SK-N-SH (cell line): ENCODE measurements at regions not wholly inside any gene's neighbourhood (a gene's known extent, or its start where the extent isn't known, plus 50 kb on each side); places are given as distances from the start of the nearest gene placed in this dataset.

Source experiments
- CTCF ChIA-PET: fragments of 300-600, 350-600 bp; formaldehyde crosslinking; extraction: SDS; loops from one replicate; lab custom pipeline; 2021; lab: Yijun Ruan, JAX
- POLR2A ChIA-PET: fragments of 350-600 bp; sonication (Branson Sonifier 250); formaldehyde crosslinking; extraction: SDS; loops from one replicate; lab custom pipeline; 2020; ENCODE audit warnings: antibody characterized with exemption, inconsistent platforms; lab: Yijun Ruan, JAX
- DNase-seq: peaks from one replicate; pipeline ENCODE4 v3.0.0; 2012
- H2AFZ ChIP-seq: fragments of 200-600 bp; sonication (generic); 2 replicates; pipeline ENCODE4 v1.8.1; 2016; ENCODE audit warnings: antibody characterized with exemption, mild to moderate bottlenecking, low read depth
- H3F3A ChIP-seq: fragments of 200-600 bp; sonication (generic); replicated peaks from 2 replicates; pipeline ENCODE3; 2016; ENCODE audit warnings: antibody characterized with exemption, mild to moderate bottlenecking; ENCODE audit not compliant: insufficient read depth
- H3K27ac ChIP-seq, 2 experiments: fragments of 200-500 bp in 1 of 2; fragments of 200-600 bp in 1 of 2; sonication (Bioruptor generic) in 1 of 2; sonication (generic), shearing (Covaris generic) in 1 of 2; 2 replicates each; pipeline versions ENCODE4 v1.5.1 to v1.6.1; 2014 to 2016; ENCODE audit warnings: low read depth in 2 of 2, inconsistent platforms in 1 of 2, low read length in 1 of 2, mild to moderate bottlenecking in 1 of 2, mixed read lengths in 1 of 2
- H3K27me3 ChIP-seq: fragments of 200-600 bp; sonication (generic), shearing (Covaris generic); 2 replicates; pipeline ENCODE4 v1.6.1; 2016; ENCODE audit warnings: mixed run types; ENCODE audit not compliant: insufficient read depth
- H3K36me3 ChIP-seq, 2 experiments: fragments of 200-500 bp in 1 of 2; fragments of 200-600 bp in 1 of 2; sonication (Bioruptor generic) in 1 of 2; sonication (generic) in 1 of 2; replicated peaks in 1 of 2; 2 replicates each; pipeline versions ENCODE3 to v1.5.1; 2014 to 2016; ENCODE audit warnings: low read length in 1 of 2, mild to moderate bottlenecking in 1 of 2; ENCODE audit not compliant: insufficient read depth in 2 of 2, control insufficient read depth in 1 of 2
- H3K4me1 ChIP-seq, 2 experiments: fragments of 200-500 bp in 1 of 2; fragments of 200-600 bp in 1 of 2; sonication (Bioruptor generic) in 1 of 2; sonication (generic), shearing (Covaris generic) in 1 of 2; 2 replicates each; pipeline versions ENCODE4 v1.5.1 to v1.6.1; 2014 to 2016; ENCODE audit warnings: low read depth in 1 of 2, low read length in 1 of 2, mixed run types in 1 of 2; ENCODE audit not compliant: insufficient read depth in 2 of 2, control insufficient read depth in 1 of 2
- H3K4me2 ChIP-seq: fragments of 200-600 bp; sonication (generic), shearing (Covaris generic); 2 replicates; pipeline ENCODE4 v1.6.1; 2017; ENCODE audit warnings: mixed run types
- H3K4me3 ChIP-seq, 2 experiments: fragments of 200-500 bp in 1 of 2; fragments of 200-600 bp in 1 of 2; sonication (Bioruptor generic) in 1 of 2; sonication (generic), shearing (Covaris generic) in 1 of 2; 2 replicates each; pipeline versions ENCODE4 v1.5.1 to v1.8.1; 2014 to 2016; ENCODE audit warnings: low read depth in 2 of 2, inconsistent platforms in 1 of 2, low read length in 1 of 2, mild to moderate bottlenecking in 1 of 2, mixed read lengths in 1 of 2, moderate library complexity in 1 of 2
- H3K79me2 ChIP-seq: fragments of 200-600 bp; sonication (generic); 2 replicates; pipeline ENCODE4 v1.8.1; 2017; ENCODE audit warnings: mild to moderate bottlenecking; ENCODE audit not compliant: insufficient read depth
- H3K9ac ChIP-seq: fragments of 200-600 bp; sonication (generic); 2 replicates; pipeline ENCODE4 v1.6.1; 2017; ENCODE audit warnings: mixed run types
- H3K9me2 ChIP-seq: fragments of 200-600 bp; sonication (generic); 2 replicates; pipeline ENCODE4 v1.6.1; 2017; ENCODE audit warnings: mixed run types
- H3K9me3 ChIP-seq: fragments of 200-600 bp; sonication (generic); 2 replicates; pipeline ENCODE4 v1.6.1; 2017; ENCODE audit warnings: mixed run types, mild to moderate bottlenecking, moderate library complexity
- H4K20me1 ChIP-seq: fragments of 200-600 bp; sonication (generic); 2 replicates; pipeline ENCODE4 v1.6.1; 2017; ENCODE audit warnings: mild to moderate bottlenecking, mixed run types; ENCODE audit not compliant: insufficient read depth
- CHD2 ChIP-seq: fragments of 150-350 bp; IDR thresholded peaks from 2 replicates; pipeline ENCODE4 v1.6.1; 2018; ENCODE audit warnings: low read length; ENCODE audit not compliant: partially characterized antibody
- ELF1 ChIP-seq: IDR thresholded peaks from 2 replicates; pipeline ENCODE4 v1.4.0; 2012
- EP300 ChIP-seq, 2 experiments: IDR thresholded peaks; 2 replicates each; pipeline versions ENCODE4 v1.4.0 to v1.6.1; 2012; ENCODE audit warnings: borderline replicate concordance in 1 of 2, low read depth in 1 of 2, low read length in 1 of 2
- FOXJ3 ChIP-seq: sonication (generic); formaldehyde crosslinking; IDR thresholded peaks from 2 replicates; pipeline ENCODE4 v1.5.1; 2020; ENCODE audit warnings: mild to moderate bottlenecking, missing genetic modification reagents
- FOXM1 ChIP-seq: IDR thresholded peaks from 2 replicates; pipeline ENCODE4 v1.4.0; 2012; ENCODE audit warnings: low read depth, mild to moderate bottlenecking
- GABPA ChIP-seq: IDR thresholded peaks from 2 replicates; pipeline ENCODE4 v1.4.0; 2012; ENCODE audit warnings: low read depth, mild to moderate bottlenecking
- GATA2 ChIP-seq: sonication (generic); formaldehyde crosslinking; IDR thresholded peaks from 2 replicates; pipeline ENCODE4 v1.5.0; 2020; ENCODE audit warnings: mild to moderate bottlenecking, missing genetic modification reagents
- JUND ChIP-seq: IDR thresholded peaks from 2 replicates; pipeline ENCODE4 v1.4.0; 2012
- MEF2A ChIP-seq: IDR thresholded peaks from 2 replicates; pipeline ENCODE4 v1.4.0; 2012; ENCODE audit warnings: low read depth, borderline replicate concordance
- MXI1 ChIP-seq: IDR thresholded peaks from 2 replicates; pipeline ENCODE4 v1.6.1; 2012; ENCODE audit warnings: mild to moderate bottlenecking, low read depth, low read length, improper control_type of control experiment
- NFIC ChIP-seq: IDR thresholded peaks from 2 replicates; pipeline ENCODE4 v1.4.0; 2012; ENCODE audit warnings: borderline replicate concordance
- NRF1 ChIP-seq: IDR thresholded peaks from 2 replicates; pipeline ENCODE4 v1.6.1; 2012; ENCODE audit warnings: low read depth, mild to moderate bottlenecking, low read length
- RAD21 ChIP-seq: IDR thresholded peaks from 2 replicates; pipeline ENCODE4 v1.6.1; 2012; ENCODE audit warnings: mild to moderate bottlenecking, low read length
- RCOR1 ChIP-seq: fragments of 150-350 bp; IDR thresholded peaks from 2 replicates; pipeline ENCODE4 v1.6.1; 2017; ENCODE audit warnings: antibody characterized with exemption, low read length
- RFX5 ChIP-seq: IDR thresholded peaks from 2 replicates; pipeline ENCODE4 v1.6.1; 2012; ENCODE audit warnings: mild to moderate bottlenecking, improper control_type of control experiment, low read length
- SIN3A ChIP-seq: IDR thresholded peaks from 2 replicates; pipeline ENCODE4 v1.6.1; 2012; ENCODE audit warnings: low read depth, mild to moderate bottlenecking, low read length, moderate library complexity, borderline replicate concordance
- TAF1 ChIP-seq: IDR thresholded peaks from 2 replicates; pipeline ENCODE4 v1.6.1; 2012; ENCODE audit warnings: low read depth, mild to moderate bottlenecking, low read length, moderate library complexity, borderline replicate concordance
- TCF12 ChIP-seq: IDR thresholded peaks from 2 replicates; pipeline ENCODE4 v1.4.0; 2012
- WGBS: methylation state at CpG from one replicate; pipeline ENCODE4 v1.1.6; 2017; ENCODE audit warnings: low lambda C conversion rate; 5-methylcytosine and 5-hydroxymethylcytosine counted together
- TF ChIP-seq, protein P1 (sequence below): IDR thresholded peaks from 2 replicates; pipeline ENCODE4 v1.4.0; 2012; ENCODE audit warnings: low read depth, borderline replicate concordance
- TF ChIP-seq, protein P2 (sequence below): IDR thresholded peaks from 2 replicates; pipeline ENCODE4 v1.6.1; 2012; ENCODE audit warnings: mild to moderate bottlenecking, low read depth, low read length, moderate library complexity
- TF ChIP-seq, protein P3 (sequence below): fragments of 200-600 bp; sonication (generic); IDR thresholded peaks from 2 replicates; pipeline ENCODE4 v1.6.1; 2017; ENCODE audit warnings: antibody characterized with exemption, mild to moderate bottlenecking, moderate library complexity
- TF ChIP-seq, protein P4 (sequence below): IDR thresholded peaks from 2 replicates; pipeline ENCODE4; 2012

DNA sequence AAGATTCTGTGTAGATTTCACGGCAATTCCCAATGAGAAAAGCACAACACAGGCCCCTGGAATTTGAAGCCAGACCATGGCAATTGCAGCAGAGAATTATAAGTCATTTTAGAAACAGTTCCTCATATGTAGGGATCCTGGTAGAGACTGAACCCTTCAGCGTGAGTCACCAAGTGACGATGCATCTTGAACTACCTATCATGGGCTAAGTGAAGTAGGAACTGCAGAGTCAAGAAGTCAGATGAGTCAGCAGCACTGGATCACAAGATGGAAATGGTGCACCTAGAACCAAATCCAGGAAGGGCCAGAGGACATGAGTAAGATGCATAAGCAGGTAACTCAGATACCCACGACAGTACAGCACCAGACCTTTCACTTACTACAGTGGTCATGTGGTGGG, 140.0 kb upstream of the TPK1 start:
- CTCF ChIA-PET = no interaction called here
- H2AFZ ChIP-seq = no peak overlapping the region
- WGBS = 12% methylated on average over 4 of the region's 4 CpGs
- H3K9ac ChIP-seq = no peak overlapping the region
- H4K20me1 ChIP-seq = no peaks in the 10 kb centered on the region
- TF ChIP-seq RCOR1 (no peak), MEF2A (no peak), EP300 (IDR thresholded peaks at IDR 0.05; ENCODE audit: borderline replicate concordance in 1 of 2, low read depth in 1 of 2, low read length in 1 of 2) (no peak), SIN3A (no peak), RAD21 (no peak), JUND (no peak), NFIC (no peak), GABPA (no peak), MXI1 (no peak), FOXM1 (no peak)
- TF ChIP-seq, protein P1, sequence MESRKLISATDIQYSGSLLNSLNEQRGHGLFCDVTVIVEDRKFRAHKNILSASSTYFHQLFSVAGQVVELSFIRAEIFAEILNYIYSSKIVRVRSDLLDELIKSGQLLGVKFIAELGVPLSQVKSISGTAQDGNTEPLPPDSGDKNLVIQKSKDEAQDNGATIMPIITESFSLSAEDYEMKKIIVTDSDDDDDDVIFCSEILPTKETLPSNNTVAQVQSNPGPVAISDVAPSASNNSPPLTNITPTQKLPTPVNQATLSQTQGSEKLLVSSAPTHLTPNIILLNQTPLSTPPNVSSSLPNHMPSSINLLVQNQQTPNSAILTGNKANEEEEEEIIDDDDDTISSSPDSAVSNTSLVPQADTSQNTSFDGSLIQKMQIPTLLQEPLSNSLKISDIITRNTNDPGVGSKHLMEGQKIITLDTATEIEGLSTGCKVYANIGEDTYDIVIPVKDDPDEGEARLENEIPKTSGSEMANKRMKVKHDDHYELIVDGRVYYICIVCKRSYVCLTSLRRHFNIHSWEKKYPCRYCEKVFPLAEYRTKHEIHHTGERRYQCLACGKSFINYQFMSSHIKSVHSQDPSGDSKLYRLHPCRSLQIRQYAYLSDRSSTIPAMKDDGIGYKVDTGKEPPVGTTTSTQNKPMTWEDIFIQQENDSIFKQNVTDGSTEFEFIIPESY = no peak
- TF ChIP-seq, protein P2, sequence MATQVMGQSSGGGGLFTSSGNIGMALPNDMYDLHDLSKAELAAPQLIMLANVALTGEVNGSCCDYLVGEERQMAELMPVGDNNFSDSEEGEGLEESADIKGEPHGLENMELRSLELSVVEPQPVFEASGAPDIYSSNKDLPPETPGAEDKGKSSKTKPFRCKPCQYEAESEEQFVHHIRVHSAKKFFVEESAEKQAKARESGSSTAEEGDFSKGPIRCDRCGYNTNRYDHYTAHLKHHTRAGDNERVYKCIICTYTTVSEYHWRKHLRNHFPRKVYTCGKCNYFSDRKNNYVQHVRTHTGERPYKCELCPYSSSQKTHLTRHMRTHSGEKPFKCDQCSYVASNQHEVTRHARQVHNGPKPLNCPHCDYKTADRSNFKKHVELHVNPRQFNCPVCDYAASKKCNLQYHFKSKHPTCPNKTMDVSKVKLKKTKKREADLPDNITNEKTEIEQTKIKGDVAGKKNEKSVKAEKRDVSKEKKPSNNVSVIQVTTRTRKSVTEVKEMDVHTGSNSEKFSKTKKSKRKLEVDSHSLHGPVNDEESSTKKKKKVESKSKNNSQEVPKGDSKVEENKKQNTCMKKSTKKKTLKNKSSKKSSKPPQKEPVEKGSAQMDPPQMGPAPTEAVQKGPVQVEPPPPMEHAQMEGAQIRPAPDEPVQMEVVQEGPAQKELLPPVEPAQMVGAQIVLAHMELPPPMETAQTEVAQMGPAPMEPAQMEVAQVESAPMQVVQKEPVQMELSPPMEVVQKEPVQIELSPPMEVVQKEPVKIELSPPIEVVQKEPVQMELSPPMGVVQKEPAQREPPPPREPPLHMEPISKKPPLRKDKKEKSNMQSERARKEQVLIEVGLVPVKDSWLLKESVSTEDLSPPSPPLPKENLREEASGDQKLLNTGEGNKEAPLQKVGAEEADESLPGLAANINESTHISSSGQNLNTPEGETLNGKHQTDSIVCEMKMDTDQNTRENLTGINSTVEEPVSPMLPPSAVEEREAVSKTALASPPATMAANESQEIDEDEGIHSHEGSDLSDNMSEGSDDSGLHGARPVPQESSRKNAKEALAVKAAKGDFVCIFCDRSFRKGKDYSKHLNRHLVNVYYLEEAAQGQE = no peak
- H3F3A ChIP-seq = no peaks in the 10 kb centered on the region
- H3K79me2 ChIP-seq = no peaks in the 10 kb centered on the region
- H3K4me2 ChIP-seq = no peak overlapping the region
- no peaks in the 10 kb centered on the region for H3K36me3 ChIP-seq
- H3K27me3 ChIP-seq = no peaks in the 10 kb centered on the region
- no peaks in the 10 kb centered on the region for H3K4me1 ChIP-seq
- no peak overlapping the region for H3K4me3 ChIP-seq
- no peaks in the 10 kb centered on the region for H3K9me2 ChIP-seq
- no peak overlapping the region for H3K27ac ChIP-seq
- H3K9me3 ChIP-seq = no peaks in the 10 kb centered on the region
- no peak for DNase-seq
- POLR2A ChIA-PET = no interaction called here

DNA sequence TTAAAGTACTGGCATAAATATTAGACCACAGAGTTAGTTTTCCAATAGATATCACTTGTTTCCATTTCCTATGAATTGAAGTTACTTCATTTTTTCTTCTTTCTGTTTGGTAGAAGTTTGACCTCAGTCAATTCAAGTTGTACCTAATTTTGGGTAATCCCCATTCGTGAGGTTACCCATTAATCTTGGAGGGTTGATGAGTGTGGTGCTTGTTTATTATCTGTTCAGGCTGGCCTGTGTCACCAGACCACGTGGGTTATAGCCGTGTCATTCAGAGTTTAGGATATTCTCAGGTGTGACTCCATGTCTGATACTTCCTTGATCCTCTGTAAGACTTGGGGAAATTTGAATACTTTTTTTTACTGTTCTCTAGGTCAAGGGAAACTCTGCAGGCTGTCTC, 133.9 kb upstream of the TPK1 start:
- H3K36me3 ChIP-seq = no peaks in the 10 kb centered on the region
- H3K27ac ChIP-seq = no peak overlapping the region
- H3K27me3 ChIP-seq = no peaks in the 10 kb centered on the region
- no peak overlapping the region for H3K4me2 ChIP-seq
- no peaks in the 10 kb centered on the region for H3K4me1 ChIP-seq
- no peak for DNase-seq
- WGBS = 3% methylated on average over 3 of the region's 3 CpGs
- ChIA-PET POLR2A (no interaction called here), CTCF (no interaction called here)
- no peak overlapping the region for H3K9ac ChIP-seq
- H2AFZ ChIP-seq = no peak overlapping the region
- no peaks in the 10 kb centered on the region for H3F3A ChIP-seq
- no peaks in the 10 kb centered on the region for H3K9me3 ChIP-seq
- H3K4me3 ChIP-seq = no peak overlapping the region
- no peaks in the 10 kb centered on the region for H4K20me1 ChIP-seq
- no peaks in the 10 kb centered on the region for H3K79me2 ChIP-seq
- no peaks in the 10 kb centered on the region for H3K9me2 ChIP-seq
- TF ChIP-seq, protein P3, sequence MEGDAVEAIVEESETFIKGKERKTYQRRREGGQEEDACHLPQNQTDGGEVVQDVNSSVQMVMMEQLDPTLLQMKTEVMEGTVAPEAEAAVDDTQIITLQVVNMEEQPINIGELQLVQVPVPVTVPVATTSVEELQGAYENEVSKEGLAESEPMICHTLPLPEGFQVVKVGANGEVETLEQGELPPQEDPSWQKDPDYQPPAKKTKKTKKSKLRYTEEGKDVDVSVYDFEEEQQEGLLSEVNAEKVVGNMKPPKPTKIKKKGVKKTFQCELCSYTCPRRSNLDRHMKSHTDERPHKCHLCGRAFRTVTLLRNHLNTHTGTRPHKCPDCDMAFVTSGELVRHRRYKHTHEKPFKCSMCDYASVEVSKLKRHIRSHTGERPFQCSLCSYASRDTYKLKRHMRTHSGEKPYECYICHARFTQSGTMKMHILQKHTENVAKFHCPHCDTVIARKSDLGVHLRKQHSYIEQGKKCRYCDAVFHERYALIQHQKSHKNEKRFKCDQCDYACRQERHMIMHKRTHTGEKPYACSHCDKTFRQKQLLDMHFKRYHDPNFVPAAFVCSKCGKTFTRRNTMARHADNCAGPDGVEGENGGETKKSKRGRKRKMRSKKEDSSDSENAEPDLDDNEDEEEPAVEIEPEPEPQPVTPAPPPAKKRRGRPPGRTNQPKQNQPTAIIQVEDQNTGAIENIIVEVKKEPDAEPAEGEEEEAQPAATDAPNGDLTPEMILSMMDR = no peak
- TF ChIP-seq CHD2 (no peak), RAD21 (no peak), FOXM1 (no peak), RFX5 (no peak), RCOR1 (no peak), TCF12 (no peak), ELF1 (no peak), NRF1 (no peak), MEF2A (no peak), FOXJ3 (CRISPR knock-in tag) (no peak), EP300 (IDR thresholded peaks at IDR 0.05; ENCODE audit: borderline replicate concordance in 1 of 2, low read depth in 1 of 2, low read length in 1 of 2) (no peak), TAF1 (no peak), GATA2 (CRISPR knock-in tag) (no peak)
- TF ChIP-seq, protein P4, sequence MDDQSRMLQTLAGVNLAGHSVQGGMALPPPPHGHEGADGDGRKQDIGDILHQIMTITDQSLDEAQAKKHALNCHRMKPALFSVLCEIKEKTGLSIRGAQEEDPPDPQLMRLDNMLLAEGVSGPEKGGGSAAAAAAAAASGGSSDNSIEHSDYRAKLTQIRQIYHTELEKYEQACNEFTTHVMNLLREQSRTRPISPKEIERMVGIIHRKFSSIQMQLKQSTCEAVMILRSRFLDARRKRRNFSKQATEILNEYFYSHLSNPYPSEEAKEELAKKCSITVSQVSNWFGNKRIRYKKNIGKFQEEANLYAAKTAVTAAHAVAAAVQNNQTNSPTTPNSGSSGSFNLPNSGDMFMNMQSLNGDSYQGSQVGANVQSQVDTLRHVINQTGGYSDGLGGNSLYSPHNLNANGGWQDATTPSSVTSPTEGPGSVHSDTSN = no peak
